NCI-H2196 (cell line): ENCODE measurements at regions not wholly inside any gene's neighbourhood (a gene's known extent, or its start where the extent isn't known, plus 50 kb on each side); places are given as distances from the start of the nearest gene placed in this dataset.
A peak's percentile ranks its signal among the peaks of the same experiment; 100 is the strongest.
"Not testable (repeated sequence)": the region's sequence is repeated elsewhere in the genome, so short reads cannot be mapped to it uniquely, and the experiment has no call there.

ENCODE experiments used
- DNase-seq: peaks from one replicate; lab custom pipeline; 2025; ENCODE audit not compliant: unreplicated experiment; lab: John Stamatoyannopoulos, UW

GRCh38 chr1:58931024-58931423, 147.2 kb upstream of the JUN start:
- no peak for DNase-seq

- DNase-seq = no peak
Observed at GRCh38 chr1:58931756-58932155, 147.9 kb upstream of the JUN start.

- DNase-seq = peak; percentile 88
Observed at GRCh38 chr1:58932859-58933598, 149.2 kb upstream of the JUN start.

GRCh38 chr1:58933599-58933926, 149.7 kb upstream of the JUN start:
- DNase-seq = no peak

GRCh38 chr1:58934706-58935105, 150.9 kb upstream of the JUN start:
- peak; percentile 31 for DNase-seq

- no peak for DNase-seq
Observed at GRCh38 chr1:58936973-58937372, 153.1 kb upstream of the JUN start.

GRCh38 chr1:58939146-58939545, 155.3 kb upstream of the JUN start:
- DNase-seq = no peak

- no peak for DNase-seq
Observed at GRCh38 chr1:58939666-58940370, 156.0 kb upstream of the JUN start.

- no peak for DNase-seq
Observed at GRCh38 chr1:58941471-58942289, 157.8 kb upstream of the JUN start.

GRCh38 chr1:58942759-58943191, 158.9 kb upstream of the JUN start:
- peak; percentile 42 for DNase-seq

GRCh38 chr1:58943776-58944175, 159.9 kb upstream of the JUN start:
- DNase-seq = no peak

- no peak for DNase-seq
Observed at GRCh38 chr1:58944439-58944838, 160.6 kb upstream of the JUN start.

GRCh38 chr1:58946390-58946789, 162.5 kb upstream of the JUN start:
- DNase-seq = no peak

- DNase-seq = no peak
Observed at GRCh38 chr1:58948671-58949070, 164.8 kb upstream of the JUN start.

GRCh38 chr1:58949551-58950220, 165.8 kb upstream of the JUN start:
- no peak for DNase-seq

GRCh38 chr1:58950897-58951296, 167.1 kb upstream of the JUN start:
- no peak for DNase-seq

- not testable (repeated sequence) for DNase-seq
Observed at GRCh38 chr1:58953951-58954350, 170.1 kb upstream of the JUN start.

GRCh38 chr1:58963287-58963686, 179.4 kb upstream of the JUN start:
- DNase-seq = not testable (repeated sequence)

GRCh38 chr1:58964428-58964827, 180.6 kb upstream of the JUN start:
- peak; percentile 52 for DNase-seq

GRCh38 chr1:58964880-58965279, 181.0 kb upstream of the JUN start:
- peak; percentile 38 for DNase-seq
